IMR-90 (cell line): ENCODE measurements at regions not wholly inside any gene's neighbourhood (a gene's known extent, or its start where the extent isn't known, plus 50 kb on each side); places are given as distances from the start of the nearest gene placed in this dataset.
A peak's percentile ranks its signal among the peaks of the same experiment; 100 is the strongest.

Experiments
- ATAC-seq: fragments of 200-7000 bp; cut with Tn5 transposase; 2 replicates; pipeline ENCODE4 v1.9.1; 2020; ENCODE audit warnings: low read depth, mild to moderate bottlenecking, moderate library complexity
- BruUV-seq: library from RNA; stranded (reverse); fragments of 400-500 nt; replicated peaks from 2 replicates; lab custom pipeline; 2021; lab: Mats Ljungman, UMichigan
- CTCF ChIA-PET: fragments of 300-600 bp; formaldehyde crosslinking; extraction: SDS; loops from one replicate; lab custom pipeline; 2021; ENCODE audit warnings: antibody characterized with exemption; lab: Yijun Ruan, JAX
- POLR2A ChIA-PET: fragments of 300-600 bp; sonication (Branson Sonifier 250); formaldehyde crosslinking; loops from one replicate; lab custom pipeline; 2022; ENCODE audit warnings: antibody characterized with exemption; ENCODE audit not compliant: unreplicated experiment; lab: Charles Lee
- DNase-seq: peaks from one replicate; pipeline ENCODE4 v3.0.0; 2013
- H2AFZ ChIP-seq: replicated peaks from 2 replicates; pipeline ENCODE3; 2013; ENCODE audit warnings: low read length, mild to moderate bottlenecking; ENCODE audit not compliant: poor library complexity
- H2AK5ac ChIP-seq: 2 replicates; pipeline ENCODE4 v1.6.1; 2013; ENCODE audit warnings: low read depth, low read length, inconsistent platforms
- H2AK9ac ChIP-seq: replicated peaks from 2 replicates; pipeline ENCODE3; 2013; ENCODE audit warnings: mild to moderate bottlenecking, low read depth, low read length, moderate library complexity; ENCODE audit not compliant: poor library complexity
- H2BK120ac ChIP-seq: 2 replicates; pipeline ENCODE4 v1.6.1; 2013; ENCODE audit warnings: low read depth, low read length, inconsistent platforms
- H2BK15ac ChIP-seq: 3 replicates; pipeline ENCODE4 v1.6.1; 2013; ENCODE audit warnings: low read depth, low read length, inconsistent platforms
- H2BK20ac ChIP-seq: 2 replicates; pipeline ENCODE4 v1.6.1; 2013; ENCODE audit warnings: low read depth, mild to moderate bottlenecking, inconsistent platforms, low read length, moderate library complexity
- H2BK5ac ChIP-seq: 2 replicates; pipeline ENCODE4 v1.6.1; 2013; ENCODE audit warnings: mild to moderate bottlenecking, low read depth, low read length, inconsistent platforms; ENCODE audit not compliant: poor library complexity, severe bottlenecking
- H3K14ac ChIP-seq: replicated peaks from 2 replicates; pipeline ENCODE4 v1.6.1; 2013; ENCODE audit warnings: low read depth, low read length, inconsistent platforms
- H3K18ac ChIP-seq: 2 replicates; pipeline ENCODE4 v1.6.1; 2013; ENCODE audit warnings: low read depth, low read length, control low read depth
- H3K23ac ChIP-seq: 2 replicates; pipeline ENCODE4 v1.6.1; 2013; ENCODE audit warnings: low read depth, low read length, inconsistent platforms
- H3K27ac ChIP-seq: 2 replicates; pipeline ENCODE4 v1.5.1; 2013; ENCODE audit warnings: mild to moderate bottlenecking, control low read depth, low read length; ENCODE audit not compliant: insufficient read depth
- H3K27me3 ChIP-seq: 2 replicates; pipeline ENCODE4 v1.6.1; 2013; ENCODE audit warnings: low read length; ENCODE audit not compliant: control insufficient read depth, insufficient read depth
- H3K36me3 ChIP-seq: 2 replicates; pipeline ENCODE4 v1.6.1; 2013; ENCODE audit warnings: low read length, mixed read lengths; ENCODE audit not compliant: control insufficient read depth, insufficient read depth
- H3K4ac ChIP-seq: 2 replicates; pipeline ENCODE4 v1.6.1; 2013; ENCODE audit warnings: low read depth, low read length, inconsistent platforms
- H3K4me1 ChIP-seq: 2 replicates; pipeline ENCODE4 v1.6.1; 2013; ENCODE audit warnings: low read length, mixed read lengths; ENCODE audit not compliant: control insufficient read depth, insufficient read depth
- H3K4me2 ChIP-seq: 2 replicates; pipeline ENCODE4 v1.6.1; 2013; ENCODE audit warnings: low read depth, mild to moderate bottlenecking, control low read depth, low read length, moderate library complexity
- H3K4me3 ChIP-seq: 2 replicates; pipeline ENCODE4 v1.5.1; 2013; ENCODE audit warnings: low read depth, mild to moderate bottlenecking, control low read depth, low read length, moderate library complexity; ENCODE audit not compliant: insufficient read depth
- H3K56ac ChIP-seq: 2 replicates; pipeline ENCODE4 v1.6.1; 2013; ENCODE audit warnings: low read length, inconsistent platforms; ENCODE audit not compliant: insufficient read depth; ENCODE audit errors: extremely low read depth
- H3K79me1 ChIP-seq, 2 experiments: 2 replicates each; pipeline ENCODE4 v1.6.1; 2013; ENCODE audit warnings: low read length in 2 of 2, inconsistent platforms in 1 of 2, low read depth in 1 of 2
- H3K9ac ChIP-seq: 2 replicates; pipeline ENCODE4 v1.6.1; 2013; ENCODE audit warnings: low read depth, low read length, control low read depth
- H3K9me1 ChIP-seq: 2 replicates; pipeline ENCODE4 v1.6.1; 2013; ENCODE audit warnings: low read length, inconsistent platforms; ENCODE audit not compliant: insufficient read depth
- H3K9me3 ChIP-seq: 2 replicates; pipeline ENCODE4 v1.6.1; 2013; ENCODE audit warnings: low read length; ENCODE audit not compliant: control insufficient read depth, insufficient read depth
- H4K20me1 ChIP-seq: 2 replicates; pipeline ENCODE4 v1.6.1; 2013; ENCODE audit warnings: low read length, inconsistent platforms; ENCODE audit not compliant: insufficient read depth
- H4K5ac ChIP-seq: 2 replicates; pipeline ENCODE4 v1.6.1; 2013; ENCODE audit warnings: mild to moderate bottlenecking, low read depth, low read length, control low read depth
- H4K8ac ChIP-seq, 2 experiments: 2 replicates each; pipeline ENCODE4 v1.6.1; 2013; ENCODE audit warnings: low read depth in 2 of 2, low read length in 2 of 2, control low read depth in 1 of 2, inconsistent platforms in 1 of 2
- H4K91ac ChIP-seq: 2 replicates; pipeline ENCODE4 v1.6.1; 2013; ENCODE audit warnings: low read depth, low read length, inconsistent platforms; ENCODE audit not compliant: insufficient read depth
- BHLHE40 ChIP-seq: fragments of 150-350 bp; IDR thresholded peaks from 2 replicates; pipeline ENCODE4 v1.6.1; 2016; ENCODE audit warnings: mild to moderate bottlenecking, low read depth, low read length
- CEBPB ChIP-seq: IDR thresholded peaks from 2 replicates; pipeline ENCODE4 v1.6.1; 2012; ENCODE audit warnings: low read depth, low read length, improper control_type of control experiment
- FOS ChIP-seq: fragments of 150-350 bp; IDR thresholded peaks from 2 replicates; pipeline ENCODE4 v1.6.1; 2016; ENCODE audit warnings: low read depth, low read length
- MAZ ChIP-seq: IDR thresholded peaks from 2 replicates; pipeline ENCODE4 v1.6.1; 2012; ENCODE audit warnings: low read depth, mild to moderate bottlenecking, low read length, improper control_type of control experiment, moderate library complexity, borderline replicate concordance
- MXI1 ChIP-seq: IDR thresholded peaks from 2 replicates; pipeline ENCODE4 v1.6.1; 2012; ENCODE audit warnings: low read depth, mild to moderate bottlenecking, low read length, moderate library complexity, borderline replicate concordance
- RCOR1 ChIP-seq: IDR thresholded peaks from 2 replicates; pipeline ENCODE4 v1.6.1; 2012; ENCODE audit warnings: mild to moderate bottlenecking, low read length, improper control_type of control experiment; ENCODE audit not compliant: insufficient replicate concordance
- RFX5 ChIP-seq: IDR thresholded peaks from 2 replicates; pipeline ENCODE4 v1.8.0; 2012; ENCODE audit warnings: low read depth, mild to moderate bottlenecking, low read length, moderate library complexity
- WGBS, 2 experiments: methylation state at CpG; one replicate each; pipeline versions ENCODE4 v1.1.5 to v1.1.7; 2013; ENCODE audit warnings: missing lambda C conversion rate in 2 of 2; ENCODE audit not compliant: insufficient read length in 1 of 2; ENCODE audit errors: extremely low coverage in 2 of 2; 5-methylcytosine and 5-hydroxymethylcytosine counted together
- dilution Hi-C: fragments of 300-500 bp; cut with HindIII; formaldehyde crosslinking; loops from one replicate; pipeline ENCODE4 v1.14.3; 2018; ENCODE audit warnings: low sequenced_read_pairs; ENCODE audit not compliant: unreplicated experiment
- in situ Hi-C: fragments of 300-500 bp; cut with MboI; formaldehyde crosslinking; loops from 3 replicates; pipeline ENCODE4 v1.14.3; 2019; ENCODE audit warnings: low sequenced_read_pairs, inconsistent platforms, mixed read lengths
- intact Hi-C: fragments of 100-400 bp; cut with micrococcal nuclease; formaldehyde crosslinking; loops from 2 replicates; pipeline ENCODE4 v1.10.0; 2022
- TF ChIP-seq, protein P1 (sequence below): fragments of 150-350 bp; IDR thresholded peaks from 2 replicates; pipeline ENCODE4 v1.6.1; 2016; ENCODE audit warnings: low read depth, mild to moderate bottlenecking, low read length, moderate library complexity, borderline replicate concordance
- TF ChIP-seq, protein P2 (sequence below): conservative IDR thresholded peaks from 2 replicates; pipeline ENCODE4 v1.5.1; 2012; ENCODE audit warnings: mild to moderate bottlenecking, low read depth, low read length, improper control_type of control experiment
- TF ChIP-seq, protein P3 (sequence below): fragments of 150-350 bp; IDR thresholded peaks from 2 replicates; pipeline ENCODE4 v1.6.1; 2017; ENCODE audit warnings: mild to moderate bottlenecking, antibody characterized with exemption, low read length, low read depth

DNA sequence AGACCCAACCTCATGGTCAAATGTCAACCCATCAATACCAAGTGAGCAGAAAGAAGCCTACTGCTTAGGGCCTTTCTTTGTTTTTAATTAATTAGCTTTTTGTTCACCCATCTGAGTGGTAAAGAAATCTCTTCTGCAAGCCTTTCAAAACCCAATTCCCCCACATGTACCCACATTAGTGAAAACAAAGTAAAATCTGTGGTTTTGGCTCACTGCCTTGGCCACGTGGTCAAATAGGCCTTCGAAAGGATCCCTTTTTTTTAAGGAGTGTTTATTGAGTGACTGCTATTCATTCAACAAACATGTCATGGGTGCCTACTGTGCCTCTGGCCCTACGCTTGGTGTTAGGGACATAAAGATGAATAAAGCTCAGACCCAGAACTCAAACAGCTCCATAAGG lies 160.1 kb downstream of the NUAK1 start:
- H3K4me2 ChIP-seq: no peak overlapping the region
- H4K5ac ChIP-seq: peak overlapping the region; percentile 59

More for the DNA sequence above, 160.1 kb downstream of the NUAK1 start:
- no peak for TF ChIP-seq FOS
- no peak for TF ChIP-seq MAZ
- no peak for TF ChIP-seq CEBPB
- no peak for TF ChIP-seq RFX5
- TF ChIP-seq, protein P1, sequence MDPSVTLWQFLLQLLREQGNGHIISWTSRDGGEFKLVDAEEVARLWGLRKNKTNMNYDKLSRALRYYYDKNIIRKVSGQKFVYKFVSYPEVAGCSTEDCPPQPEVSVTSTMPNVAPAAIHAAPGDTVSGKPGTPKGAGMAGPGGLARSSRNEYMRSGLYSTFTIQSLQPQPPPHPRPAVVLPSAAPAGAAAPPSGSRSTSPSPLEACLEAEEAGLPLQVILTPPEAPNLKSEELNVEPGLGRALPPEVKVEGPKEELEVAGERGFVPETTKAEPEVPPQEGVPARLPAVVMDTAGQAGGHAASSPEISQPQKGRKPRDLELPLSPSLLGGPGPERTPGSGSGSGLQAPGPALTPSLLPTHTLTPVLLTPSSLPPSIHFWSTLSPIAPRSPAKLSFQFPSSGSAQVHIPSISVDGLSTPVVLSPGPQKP: no peak
- no peak for TF ChIP-seq BHLHE40
- TF ChIP-seq, protein P2, sequence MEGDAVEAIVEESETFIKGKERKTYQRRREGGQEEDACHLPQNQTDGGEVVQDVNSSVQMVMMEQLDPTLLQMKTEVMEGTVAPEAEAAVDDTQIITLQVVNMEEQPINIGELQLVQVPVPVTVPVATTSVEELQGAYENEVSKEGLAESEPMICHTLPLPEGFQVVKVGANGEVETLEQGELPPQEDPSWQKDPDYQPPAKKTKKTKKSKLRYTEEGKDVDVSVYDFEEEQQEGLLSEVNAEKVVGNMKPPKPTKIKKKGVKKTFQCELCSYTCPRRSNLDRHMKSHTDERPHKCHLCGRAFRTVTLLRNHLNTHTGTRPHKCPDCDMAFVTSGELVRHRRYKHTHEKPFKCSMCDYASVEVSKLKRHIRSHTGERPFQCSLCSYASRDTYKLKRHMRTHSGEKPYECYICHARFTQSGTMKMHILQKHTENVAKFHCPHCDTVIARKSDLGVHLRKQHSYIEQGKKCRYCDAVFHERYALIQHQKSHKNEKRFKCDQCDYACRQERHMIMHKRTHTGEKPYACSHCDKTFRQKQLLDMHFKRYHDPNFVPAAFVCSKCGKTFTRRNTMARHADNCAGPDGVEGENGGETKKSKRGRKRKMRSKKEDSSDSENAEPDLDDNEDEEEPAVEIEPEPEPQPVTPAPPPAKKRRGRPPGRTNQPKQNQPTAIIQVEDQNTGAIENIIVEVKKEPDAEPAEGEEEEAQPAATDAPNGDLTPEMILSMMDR: no peak
- no peak for TF ChIP-seq MXI1
- TF ChIP-seq, protein P3, sequence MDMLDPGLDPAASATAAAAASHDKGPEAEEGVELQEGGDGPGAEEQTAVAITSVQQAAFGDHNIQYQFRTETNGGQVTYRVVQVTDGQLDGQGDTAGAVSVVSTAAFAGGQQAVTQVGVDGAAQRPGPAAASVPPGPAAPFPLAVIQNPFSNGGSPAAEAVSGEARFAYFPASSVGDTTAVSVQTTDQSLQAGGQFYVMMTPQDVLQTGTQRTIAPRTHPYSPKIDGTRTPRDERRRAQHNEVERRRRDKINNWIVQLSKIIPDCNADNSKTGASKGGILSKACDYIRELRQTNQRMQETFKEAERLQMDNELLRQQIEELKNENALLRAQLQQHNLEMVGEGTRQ: no peak
- TF ChIP-seq RCOR1: no peak
- no peak overlapping the region for H3K9ac ChIP-seq
- H3K18ac ChIP-seq: peak overlapping the region; percentile 76
- H3K4me1 ChIP-seq: peaks cover 16% of the 10 kb centered on the region
- dilution Hi-C loops: no loop called here
- peak overlapping the region; percentile 71 for H4K91ac ChIP-seq
- no peaks in the 10 kb centered on the region for H3K36me3 ChIP-seq
- intact Hi-C loops: no loop called here
- peak overlapping the region; percentile 73; the same call in 1 of the 2 replicates for H2BK20ac ChIP-seq
- H3K9me1 ChIP-seq: 0 out of 2 replicates have a peak, but pooled peaks cover 5% of the 10 kb centered on the region
- in situ Hi-C loops: no loop called here
- ChIA-PET CTCF (no interaction called here), POLR2A (no interaction called here)
- peak overlapping the region in 1 of 2 experiments; percentile 75; a peak in 3 of 4 replicates for H4K8ac ChIP-seq
- H3K79me1 ChIP-seq: no peaks in the 10 kb centered on the region
- ATAC-seq (no peak), DNase-seq (no peak)
- H4K20me1 ChIP-seq: peaks cover 7% of the 10 kb centered on the region; the same call in 1 of the 2 replicates
- H3K9me3 ChIP-seq: no peaks in the 10 kb centered on the region
- no CpG with 5 or more reads among the region's 3 CpGs for WGBS, 2 experiments
- peak overlapping the region; percentile 51 for H3K4ac ChIP-seq
- peak overlapping the region; percentile 54 for H2AK5ac ChIP-seq
- H3K4me3 ChIP-seq: no peak overlapping the region
- H3K27me3 ChIP-seq: no peaks in the 10 kb centered on the region
- H2BK15ac ChIP-seq: peak overlapping the region; percentile 86; the same call in 2 of the 3 replicates
- BruUV-seq: no TSS peak
- H2AFZ ChIP-seq: no peak overlapping the region
- H2BK120ac ChIP-seq: peak overlapping the region; percentile 72
- H3K14ac ChIP-seq: peak overlapping the region; percentile 48
- peak overlapping the region; percentile 82 for H2BK5ac ChIP-seq
- no peak overlapping the region for H3K27ac ChIP-seq
- no peak overlapping the region for H3K23ac ChIP-seq
- no peak overlapping the region for H3K56ac ChIP-seq
- H2AK9ac ChIP-seq: no peak overlapping the region
